GM21447 (cell line): ENCODE measurements at regions not wholly inside any gene's neighbourhood (a gene's known extent, or its start where the extent isn't known, plus 50 kb on each side); places are given as distances from the start of the nearest gene placed in this dataset.

ENCODE experiments used
- ATAC-seq: cut with Tn5 transposase; IDR thresholded peaks from one replicate; pipeline ENCODE4 v1.9.1; 2021; ENCODE audit not compliant: unreplicated experiment

- ATAC-seq: no peak
These were observed 435.8 kb downstream of the SPRY1 start for GRCh38 chr4:123832173-123833026.

DNA sequence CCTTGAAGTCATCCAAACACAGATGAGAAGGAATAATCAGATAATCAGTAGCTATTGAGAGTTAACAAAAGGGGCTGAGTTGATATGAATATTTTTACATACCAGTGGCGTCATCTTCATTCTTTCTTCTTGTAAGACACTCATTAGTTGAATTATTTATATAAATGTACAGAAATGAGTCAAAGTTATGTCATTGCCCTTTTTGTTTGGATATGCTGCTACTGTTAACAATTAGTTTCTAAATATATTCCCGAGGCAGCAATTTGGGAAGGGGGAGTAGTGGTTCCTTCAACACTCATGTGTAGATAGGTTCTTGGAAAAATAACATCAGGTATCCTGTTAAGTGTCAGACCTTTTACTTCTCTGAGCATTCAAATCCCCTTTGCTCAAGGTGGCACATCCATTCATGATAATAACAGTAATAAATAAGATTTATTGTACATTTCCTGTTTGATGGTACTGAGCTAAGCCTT lies 436.6 kb downstream of the SPRY1 start:
- no peak for ATAC-seq

- no peak for ATAC-seq
These were observed 439.4 kb downstream of the SPRY1 start for GRCh38 chr4:123835831-123836590.

DNA sequence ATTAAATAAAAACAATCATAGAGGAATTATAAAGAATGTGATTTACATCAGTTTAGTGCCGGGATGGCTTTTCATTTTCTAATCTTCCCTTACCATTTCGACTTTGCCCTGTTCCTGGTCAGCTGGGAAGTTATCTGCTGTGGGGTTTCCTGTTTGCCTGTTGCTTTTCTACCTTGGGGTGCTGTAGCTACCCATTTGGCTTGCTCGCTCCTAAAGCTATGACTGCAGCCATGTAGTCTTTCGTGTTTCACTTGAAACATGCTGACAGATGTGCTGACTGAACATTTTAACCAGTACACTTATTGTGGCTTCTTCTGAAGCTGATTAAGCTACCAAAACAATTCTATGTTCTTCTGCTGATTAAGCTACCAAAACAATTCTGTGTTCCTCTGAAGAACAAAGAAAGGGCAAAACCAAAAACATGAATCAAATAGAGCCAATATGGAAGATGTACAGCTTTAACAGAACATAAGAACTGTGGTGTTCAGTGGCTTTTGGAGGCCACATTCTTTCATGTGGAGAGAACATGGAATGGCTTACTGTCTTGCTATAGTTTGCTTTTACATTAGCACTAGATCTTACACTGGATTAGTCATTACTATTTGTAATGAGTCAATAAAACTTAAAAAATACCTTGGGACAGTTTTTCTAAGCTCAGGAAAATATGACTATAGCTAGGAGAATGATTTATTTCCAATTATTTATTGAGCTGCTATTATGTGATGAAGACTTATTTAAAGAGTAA lies 440.4 kb downstream of the SPRY1 start:
- no peak for ATAC-seq

- no peak for ATAC-seq
These were observed 441.9 kb downstream of the SPRY1 start for GRCh38 chr4:123838474-123838873.

DNA sequence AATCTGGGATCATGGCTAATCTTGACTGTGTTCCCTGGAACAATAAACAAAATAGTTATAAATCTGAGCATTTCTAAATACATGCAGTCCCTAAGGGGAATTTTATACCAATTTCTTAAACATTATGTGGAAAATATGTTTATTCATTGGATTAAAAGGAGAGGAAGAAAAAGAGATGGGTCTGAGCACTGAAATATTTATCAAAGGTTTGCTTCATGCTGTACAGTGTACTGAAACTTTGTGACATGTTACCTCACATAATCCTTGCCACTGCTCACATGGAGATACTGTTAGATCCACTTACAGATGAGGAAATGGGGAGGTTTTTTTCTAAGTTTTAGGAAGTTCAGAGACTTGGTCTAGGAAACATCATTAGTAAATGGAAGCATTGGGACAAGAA lies 443.6 kb downstream of the SPRY1 start:
- no peak for ATAC-seq

DNA sequence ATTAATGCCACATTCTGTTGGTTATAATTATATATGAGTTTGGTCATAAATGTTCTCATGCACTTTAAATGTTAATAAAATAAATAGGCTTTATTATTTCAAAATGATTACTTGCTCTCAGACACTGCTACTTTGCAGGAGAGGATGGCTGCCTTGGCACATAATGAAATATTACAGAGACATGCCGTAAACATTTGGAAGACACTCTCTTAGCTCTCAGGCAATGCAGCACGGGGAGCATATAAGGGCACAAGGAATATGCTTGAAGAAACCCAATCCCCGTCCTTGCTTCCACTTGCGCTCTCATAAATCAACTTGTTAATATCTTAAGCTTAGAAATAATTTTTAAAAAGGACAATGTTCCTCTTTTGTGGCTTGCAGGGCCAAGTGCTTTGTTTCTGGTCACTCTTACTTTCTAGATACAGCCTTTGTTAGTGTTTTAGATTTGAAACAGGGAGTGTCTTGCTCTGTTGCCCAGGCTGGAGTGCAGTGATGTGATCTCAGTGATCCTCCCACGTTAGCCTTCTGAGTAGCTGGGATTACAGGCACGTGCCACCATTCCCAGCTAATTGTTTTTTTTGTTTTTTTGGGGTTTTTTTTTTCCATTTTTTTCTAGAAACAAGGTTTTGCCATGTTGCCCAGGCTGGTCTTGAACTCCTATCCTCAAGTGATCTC lies 445.0 kb downstream of the SPRY1 start:
- no peak for ATAC-seq

DNA sequence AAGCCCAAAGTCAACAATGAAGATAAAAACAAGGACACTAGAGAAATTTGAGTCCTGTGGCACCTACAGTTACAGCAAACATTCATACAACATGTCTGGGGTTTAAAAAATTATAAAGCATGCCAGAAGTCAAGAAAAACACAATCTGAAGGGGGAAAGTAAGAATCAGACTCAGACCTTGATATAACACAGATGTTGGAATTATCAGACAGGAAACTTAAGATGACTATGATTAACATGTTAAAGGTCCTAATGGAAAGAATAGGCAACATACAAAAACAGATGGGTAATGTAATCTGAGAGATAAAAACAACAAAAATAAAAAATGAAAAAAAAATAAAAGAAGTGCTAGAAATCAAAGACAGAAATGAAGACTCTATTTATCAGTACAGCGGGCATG lies 446.5 kb downstream of the SPRY1 start:
- ATAC-seq: no peak

DNA sequence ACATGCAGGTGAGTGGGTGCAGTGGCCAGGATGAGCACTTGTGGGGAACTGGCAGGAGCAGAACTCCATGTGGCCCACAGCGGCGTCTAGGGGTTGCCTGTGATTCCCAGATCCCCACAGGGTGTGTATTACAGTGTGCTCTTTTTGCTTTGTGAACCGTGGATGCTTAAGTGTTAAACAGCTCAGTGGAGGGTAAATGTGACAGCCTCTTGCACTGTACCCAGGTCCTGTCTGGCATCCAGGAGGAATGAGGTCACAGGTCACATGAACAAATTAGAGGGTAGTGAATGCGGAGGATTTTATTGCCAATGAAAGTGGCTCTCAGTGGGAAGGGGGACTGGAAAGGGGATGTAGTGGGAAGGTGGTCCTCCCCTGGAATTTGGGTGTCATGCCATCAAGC lies 447.8 kb downstream of the SPRY1 start:
- ATAC-seq: no peak

DNA sequence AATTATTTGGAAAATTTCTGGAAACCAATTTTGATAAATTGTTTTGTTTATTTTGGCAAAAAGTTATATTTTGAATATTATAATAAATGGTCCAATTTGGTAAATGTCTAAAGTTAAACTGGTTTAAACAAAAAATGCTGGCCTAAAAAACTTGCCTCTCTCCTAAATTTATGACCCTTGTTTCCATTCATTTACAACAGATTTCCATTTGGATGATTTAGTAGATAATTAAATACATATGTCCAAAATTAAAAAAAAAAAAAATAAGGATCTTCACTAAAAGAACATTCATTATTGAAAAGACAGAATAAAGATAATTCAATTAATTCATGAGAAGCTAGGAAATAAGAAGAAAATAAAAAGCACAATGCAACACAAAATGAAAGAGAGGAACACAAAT lies 449.5 kb downstream of the SPRY1 start:
- no peak for ATAC-seq

- ATAC-seq: no peak
These were observed 450.0 kb downstream of the SPRY1 start for GRCh38 chr4:123846561-123846960.

- no peak for ATAC-seq
These were observed 452.0 kb downstream of the SPRY1 start for GRCh38 chr4:123848606-123849005.

GRCh38 chr4:123849495-123849894 lies 452.9 kb downstream of the SPRY1 start:
- ATAC-seq: no peak

GRCh38 chr4:123851521-123851920 lies 454.9 kb downstream of the SPRY1 start:
- no peak for ATAC-seq

GRCh38 chr4:123853651-123854050 lies 457.1 kb downstream of the SPRY1 start:
- ATAC-seq: no peak

GRCh38 chr4:123856689-123857545 lies 460.3 kb downstream of the SPRY1 start:
- ATAC-seq: no peak

DNA sequence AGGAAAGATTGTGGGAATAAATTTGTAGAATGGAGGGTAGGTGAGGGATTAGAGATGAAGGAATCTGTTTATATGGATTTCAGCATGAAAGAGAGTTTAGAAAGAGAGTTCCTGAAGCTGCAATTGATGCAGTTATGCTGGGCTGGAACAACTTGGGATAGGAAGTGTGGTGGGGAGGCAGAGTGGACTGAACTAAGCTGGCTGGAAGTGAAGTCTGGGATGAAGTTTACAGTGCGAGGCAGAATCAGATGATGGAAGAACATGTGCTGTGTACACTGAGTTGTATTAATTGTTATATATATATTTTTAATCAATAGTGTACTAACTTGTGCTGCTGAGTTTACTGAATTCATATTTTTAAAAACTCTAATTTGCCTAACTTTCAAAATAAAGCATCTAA lies 461.9 kb downstream of the SPRY1 start:
- no peak for ATAC-seq

DNA sequence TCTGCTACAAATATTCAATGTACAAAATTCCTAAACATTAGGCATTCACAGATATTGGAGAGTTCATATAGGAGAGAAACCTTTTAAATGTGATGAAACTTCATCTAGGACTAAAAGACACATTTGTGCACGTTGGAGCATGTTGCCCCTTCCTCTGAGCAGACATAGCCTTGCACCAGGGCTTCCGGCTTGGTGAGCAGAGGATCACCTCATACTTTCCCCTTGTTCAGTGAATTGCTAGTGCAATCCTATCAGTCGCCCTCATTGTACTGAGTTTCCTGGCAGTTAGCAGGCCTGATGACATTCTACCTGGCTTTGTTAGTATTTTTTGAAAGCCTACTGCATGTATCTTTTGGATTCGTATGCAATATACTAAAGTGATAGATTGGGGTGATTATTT lies 466.2 kb downstream of the SPRY1 start:
- no peak for ATAC-seq

DNA sequence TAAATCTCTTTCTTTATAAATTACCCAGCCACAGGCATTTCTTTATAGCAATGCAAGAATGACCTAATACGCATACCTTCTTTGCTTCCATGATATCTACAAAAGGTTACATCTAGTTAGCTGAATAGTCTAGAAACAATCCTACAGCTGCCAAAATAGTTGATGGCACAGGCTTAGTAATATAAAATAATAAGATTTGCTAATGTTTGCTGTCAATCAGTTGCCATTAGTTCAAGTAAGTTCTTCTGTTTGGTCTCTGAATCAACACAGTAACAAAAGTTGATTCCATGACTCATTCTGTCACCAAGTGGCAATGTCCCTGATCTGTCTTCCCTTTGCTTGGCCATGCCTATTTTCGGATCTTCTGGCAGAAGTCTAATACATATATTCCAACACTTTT lies 470.2 kb downstream of the SPRY1 start:
- no peak for ATAC-seq
